GM21390 (cell line): ENCODE measurements at regions not wholly inside any gene's neighbourhood (a gene's known extent, or its start where the extent isn't known, plus 50 kb on each side); places are given as distances from the start of the nearest gene placed in this dataset.
"Not testable (repeated sequence)": the region's sequence is repeated elsewhere in the genome, so short reads cannot be mapped to it uniquely, and the experiment has no call there.

Experiments
- ATAC-seq: cut with Tn5 transposase; IDR thresholded peaks from one replicate; pipeline ENCODE4 v1.9.1; 2021; ENCODE audit not compliant: unreplicated experiment

DNA sequence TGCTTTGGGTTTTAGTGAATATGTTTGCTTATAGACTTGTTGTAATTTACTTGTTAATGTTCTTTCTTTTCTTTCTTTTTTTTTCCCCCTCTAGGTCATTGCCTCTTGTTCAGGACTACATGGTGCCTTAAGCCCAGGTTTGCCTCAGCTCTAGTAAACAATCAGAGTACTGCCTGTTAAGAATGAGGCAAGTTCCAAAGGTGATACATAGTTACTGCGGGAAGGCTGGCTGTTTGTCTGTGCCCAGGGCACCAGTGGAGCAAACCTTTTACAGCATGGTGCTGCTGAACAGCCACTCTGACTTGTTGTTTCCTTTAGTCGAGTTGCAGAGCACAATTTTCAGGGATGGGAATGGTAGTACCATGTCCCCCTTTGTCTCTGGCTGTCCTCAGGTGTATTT is 517.2 kb downstream of the NYAP2 start:
- ATAC-seq, result no peak

GRCh38 chr2:225911019-225911418 is 511.5 kb downstream of the NYAP2 start:
- ATAC-seq, result no peak

GRCh38 chr2:225895126-225895525 is 495.6 kb downstream of the NYAP2 start:
- ATAC-seq, result no peak

GRCh38 chr2:225894236-225894980 is 494.9 kb downstream of the NYAP2 start:
- ATAC-seq, result no peak

DNA sequence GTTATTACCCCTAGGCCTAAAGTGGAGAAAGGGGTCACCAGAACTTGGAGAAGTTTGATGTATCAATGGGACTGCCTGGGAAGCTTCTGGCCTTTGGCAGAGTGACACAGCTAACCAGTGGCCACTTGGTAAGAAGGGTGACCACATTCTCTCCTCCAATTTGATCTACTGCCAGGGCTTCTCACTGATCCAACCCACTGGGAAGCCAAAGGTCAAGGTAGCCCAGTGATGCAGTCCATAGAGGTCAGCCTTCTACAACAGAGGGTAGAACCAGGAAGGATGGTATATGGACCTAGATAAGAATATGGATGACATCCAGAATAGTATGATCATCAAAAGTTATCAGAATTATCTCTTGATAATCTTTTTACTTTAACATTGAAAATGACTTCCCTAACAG is 493.6 kb downstream of the NYAP2 start:
- ATAC-seq, result no peak

GRCh38 chr2:225891771-225892170 is 492.3 kb downstream of the NYAP2 start:
- no peak for ATAC-seq

DNA sequence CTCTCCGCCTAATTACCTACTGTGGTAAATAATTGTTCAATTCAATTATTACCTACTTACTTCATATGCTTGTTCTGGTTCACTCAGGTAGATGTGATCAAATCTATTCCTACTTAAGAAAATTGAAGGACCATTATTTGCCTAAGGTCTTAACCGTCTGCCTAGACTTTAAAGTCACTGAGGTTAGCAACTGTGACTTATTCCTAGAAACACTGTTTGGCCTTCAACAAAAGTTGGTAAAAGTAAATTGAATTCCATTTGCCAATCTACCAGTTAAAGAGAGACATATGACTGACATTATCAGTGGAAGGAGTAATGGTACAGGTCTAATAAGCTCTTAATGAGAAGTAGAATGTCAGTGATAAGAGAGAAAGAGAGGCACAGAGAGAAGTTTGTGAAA is 491.5 kb downstream of the NYAP2 start:
- no peak for ATAC-seq

GRCh38 chr2:225889452-225889851 is 489.9 kb downstream of the NYAP2 start:
- ATAC-seq, result peak; percentile 82

- no peak for ATAC-seq
These were observed 467.6 kb downstream of the NYAP2 start for GRCh38 chr2:225867071-225867470.

DNA sequence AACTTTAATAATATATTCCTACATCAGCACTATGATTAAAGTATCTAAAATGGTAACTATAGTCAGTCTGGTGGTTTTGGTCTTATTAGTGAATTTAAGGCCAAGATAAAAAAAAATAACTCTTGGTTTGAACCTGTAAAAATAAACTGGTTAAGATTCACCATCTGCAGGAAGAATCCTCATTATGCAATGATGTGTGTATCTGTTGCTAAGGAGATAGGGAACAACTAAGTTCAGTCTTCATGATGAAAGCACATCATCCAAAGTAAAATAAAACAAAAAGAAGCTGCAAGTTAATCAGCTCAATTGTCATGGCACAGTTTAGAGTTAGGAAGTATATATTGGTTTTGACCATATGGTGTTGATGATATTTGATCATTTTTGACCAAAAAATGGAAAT is 466.0 kb downstream of the NYAP2 start:
- ATAC-seq, result no peak

DNA sequence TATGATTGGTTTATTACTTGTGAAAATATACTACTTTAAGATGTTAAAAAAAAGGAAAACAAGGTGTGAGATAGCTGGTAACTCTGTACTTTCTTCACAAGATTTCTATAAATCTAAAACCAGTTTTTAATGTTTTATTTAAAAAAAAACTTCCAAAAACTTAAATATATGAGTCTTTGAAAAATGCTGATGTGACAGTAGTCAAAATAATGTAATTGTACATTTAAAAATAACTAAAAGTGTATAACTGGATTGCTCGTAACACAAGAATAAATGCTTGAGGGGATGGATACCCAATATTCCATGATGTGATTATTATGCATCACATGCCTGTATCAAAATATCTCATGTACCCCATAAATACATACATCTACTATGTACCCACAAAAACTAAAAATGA is 464.9 kb downstream of the NYAP2 start:
- no peak for ATAC-seq

- ATAC-seq, result no peak
These were observed 443.4 kb downstream of the NYAP2 start for GRCh38 chr2:225842939-225843338.

GRCh38 chr2:225841314-225841713 is 441.8 kb downstream of the NYAP2 start:
- ATAC-seq, result no peak

GRCh38 chr2:225837328-225837727 is 437.8 kb downstream of the NYAP2 start:
- no peak for ATAC-seq

GRCh38 chr2:225824748-225825449 is 425.4 kb downstream of the NYAP2 start:
- ATAC-seq, result no peak

DNA sequence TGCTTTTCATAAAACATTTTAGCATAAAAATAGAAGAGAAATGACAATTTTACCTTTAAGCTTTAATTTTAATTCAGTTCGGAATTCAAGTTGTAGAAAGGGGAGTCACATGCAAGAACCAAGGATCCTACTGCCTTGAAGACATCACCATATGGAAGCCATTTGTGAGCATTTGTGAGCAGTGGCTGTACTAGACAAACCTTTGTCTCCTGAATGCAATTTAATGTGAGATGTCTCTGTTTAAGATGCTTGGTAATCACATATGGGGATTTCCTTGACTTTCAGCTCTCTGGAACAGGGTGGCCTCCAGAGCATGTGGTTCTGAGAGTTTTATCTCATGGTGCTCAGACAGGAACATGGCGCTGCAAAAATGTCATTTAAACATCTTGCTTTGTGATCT is 421.8 kb downstream of the NYAP2 start:
- no peak for ATAC-seq

GRCh38 chr2:225820826-225821225 is 421.3 kb downstream of the NYAP2 start:
- no peak for ATAC-seq

DNA sequence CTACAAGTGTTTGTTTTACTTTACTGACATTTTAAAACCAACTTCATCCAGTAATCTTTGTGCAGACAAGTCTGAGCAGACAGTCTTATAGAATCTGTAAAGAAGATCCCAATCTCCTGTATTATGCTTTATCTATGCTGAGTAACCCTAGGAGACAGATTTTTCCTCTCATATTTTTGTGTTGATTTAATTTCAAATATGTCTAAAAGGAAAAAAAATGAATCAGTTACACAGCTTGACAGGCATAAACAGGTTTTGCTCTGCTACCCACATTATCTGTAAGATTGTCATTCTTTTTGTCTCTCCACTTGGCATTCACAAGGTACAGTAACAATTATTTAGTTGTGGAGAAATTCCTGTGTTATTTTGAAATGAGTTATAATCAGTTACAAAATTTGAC is 415.0 kb downstream of the NYAP2 start:
- no peak for ATAC-seq

DNA sequence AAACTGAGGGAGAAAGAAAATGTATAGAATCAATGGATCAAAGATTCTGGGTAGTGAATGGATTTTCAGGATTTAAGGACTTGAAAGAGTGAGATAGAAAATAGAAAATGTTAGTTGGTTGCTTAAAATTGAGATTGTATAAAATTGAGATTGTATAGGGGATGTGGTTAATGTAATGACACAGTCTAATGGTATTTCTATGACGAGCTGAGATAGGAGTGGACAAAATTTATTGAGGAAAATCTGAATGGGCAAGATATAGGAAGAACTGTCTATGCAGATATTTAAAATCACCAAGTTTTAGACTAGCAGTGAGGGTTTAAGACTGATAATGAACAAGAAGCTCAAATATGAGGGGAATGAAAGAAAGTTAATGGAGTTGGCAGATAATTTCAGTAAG is 406.6 kb downstream of the NYAP2 start:
- ATAC-seq, result no peak

DNA sequence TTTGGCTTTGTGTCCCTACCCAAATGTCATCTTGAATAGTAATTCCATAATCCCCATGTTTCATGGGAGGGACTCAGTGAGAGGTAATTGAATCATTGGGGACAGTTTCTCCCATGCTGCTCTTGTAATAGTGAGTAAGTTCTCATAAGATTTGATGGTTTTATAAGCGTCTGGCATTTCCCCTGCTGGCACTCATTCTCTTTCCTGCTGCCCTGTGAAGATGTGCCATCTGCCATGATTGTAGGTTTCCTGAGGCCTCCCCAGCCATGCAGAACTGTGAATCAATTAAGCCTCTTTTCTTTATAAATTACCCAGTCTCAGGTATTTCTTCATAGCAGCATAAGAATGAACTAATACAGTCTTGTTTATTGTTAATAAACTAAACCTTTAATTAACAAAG is 402.6 kb downstream of the NYAP2 start:
- ATAC-seq, result not testable (repeated sequence)

DNA sequence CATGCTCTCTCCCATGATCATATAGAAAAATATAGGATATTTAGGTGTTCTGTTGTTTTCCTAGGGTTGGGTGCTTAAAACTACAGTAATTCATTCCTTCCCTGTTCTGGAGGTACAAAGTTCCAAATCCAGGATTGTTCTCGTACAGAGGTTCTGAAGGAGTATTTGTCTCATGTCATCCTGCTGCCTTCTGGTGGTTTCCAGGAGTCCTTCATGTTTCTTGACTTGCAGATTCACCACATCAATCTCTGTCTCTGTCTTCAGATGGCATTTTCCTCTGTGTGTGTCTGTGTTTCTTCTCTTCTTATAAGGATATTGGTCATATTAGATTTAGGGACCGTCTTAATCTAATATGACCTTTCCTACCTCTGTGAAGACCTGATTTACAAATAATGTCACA is 397.9 kb downstream of the NYAP2 start:
- ATAC-seq, result no peak

DNA sequence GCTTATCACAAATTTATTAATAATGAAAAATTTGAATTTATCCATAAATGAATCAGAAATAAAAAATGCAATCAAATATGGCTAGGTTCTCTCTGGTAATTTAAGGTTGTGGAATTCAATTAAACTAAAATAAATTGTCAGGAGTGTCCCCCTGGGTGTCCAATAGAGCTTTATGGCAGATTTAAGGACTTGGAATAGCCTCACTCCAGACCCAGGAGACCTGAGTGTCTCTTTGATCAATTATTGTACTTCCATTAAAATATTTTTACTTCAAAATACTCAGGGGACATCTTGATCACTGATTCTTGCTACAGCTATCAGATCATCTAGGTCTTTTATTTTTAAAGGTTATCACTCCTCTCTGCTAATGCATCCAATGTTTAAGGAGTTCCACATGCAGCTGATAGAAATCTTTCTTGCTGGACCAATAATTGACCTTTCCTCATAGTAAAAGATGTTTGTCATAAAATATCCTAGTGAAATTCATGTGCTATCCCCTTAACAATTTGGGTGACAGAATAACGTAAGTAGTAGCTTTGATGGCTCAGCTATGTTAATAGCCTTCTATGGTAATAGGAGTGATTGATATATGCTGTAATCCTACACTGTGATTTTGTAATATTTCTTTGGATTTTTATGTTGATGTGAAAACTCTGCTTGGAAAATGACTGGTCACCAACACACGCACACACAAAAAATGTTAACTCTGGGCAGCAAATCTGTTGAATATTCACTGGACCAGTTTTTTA is 395.3 kb downstream of the NYAP2 start:
- no peak for ATAC-seq
